Endothelial cell (in vitro differentiated cells): ENCODE measurements at regions not wholly inside any gene's neighbourhood (a gene's known extent, or its start where the extent isn't known, plus 50 kb on each side); places are given as distances from the start of the nearest gene placed in this dataset.

Source experiments
- DNase-seq: peaks from one replicate; pipeline ENCODE4 v3.0.0; 2021; ENCODE audit warnings: low spot score
- H3K27ac Mint-ChIP-seq: one replicate; pipeline ENCODE4 v1.8.0; 2021; ENCODE audit warnings: mixed read lengths, inconsistent platforms; ENCODE audit not compliant: unreplicated experiment
- H3K27me3 Mint-ChIP-seq: one replicate; pipeline ENCODE4 v1.8.0; 2021; ENCODE audit warnings: mild to moderate bottlenecking, moderate library complexity, mixed read lengths, inconsistent platforms; ENCODE audit not compliant: unreplicated experiment
- H3K36me3 Mint-ChIP-seq: one replicate; pipeline ENCODE4 v1.8.0; 2021; ENCODE audit warnings: mild to moderate bottlenecking, low read depth, mixed read lengths, inconsistent platforms; ENCODE audit not compliant: unreplicated experiment
- H3K4me1 Mint-ChIP-seq: one replicate; pipeline ENCODE4 v1.8.0; 2021; ENCODE audit warnings: mild to moderate bottlenecking, mixed read lengths, inconsistent platforms; ENCODE audit not compliant: unreplicated experiment
- H3K4me3 Mint-ChIP-seq: one replicate; pipeline ENCODE4 v1.8.0; 2021; ENCODE audit warnings: mild to moderate bottlenecking, mixed read lengths, inconsistent platforms; ENCODE audit not compliant: unreplicated experiment
- H3K9me3 Mint-ChIP-seq: one replicate; pipeline ENCODE4 v1.8.0; 2021; ENCODE audit warnings: mixed read lengths, inconsistent platforms; ENCODE audit not compliant: unreplicated experiment
- CTCF ChIP-seq: fragments of 200-600 bp; sonication (generic); IDR thresholded peaks from one replicate; pipeline ENCODE4 v1.5.0; 2021; ENCODE audit warnings: antibody characterized with exemption; ENCODE audit not compliant: unreplicated experiment

GRCh38 chr5:31100047-31100575 is 93.4 kb upstream of the CDH6 start:
- Mint-ChIP-seq H3K9me3 (no peaks in the 10 kb centered on the region), H3K4me1 (no peaks in the 10 kb centered on the region), H3K36me3 (no peaks in the 10 kb centered on the region), H3K27ac (no peak overlapping the region), H3K4me3 (no peak overlapping the region), H3K27me3 (peaks cover 1% of the 10 kb centered on the region)
- DNase-seq, result no peak
- no peak for TF ChIP-seq CTCF

GRCh38 chr5:31098811-31099210 is 94.7 kb upstream of the CDH6 start:
- DNase-seq, result no peak
- no peak overlapping the region for H3K27ac Mint-ChIP-seq
- no peaks in the 10 kb centered on the region for H3K9me3 Mint-ChIP-seq
- no peak for TF ChIP-seq CTCF
- no peak overlapping the region for H3K4me3 Mint-ChIP-seq
- no peaks in the 10 kb centered on the region for H3K36me3 Mint-ChIP-seq
- H3K4me1 Mint-ChIP-seq, result no peaks in the 10 kb centered on the region
- H3K27me3 Mint-ChIP-seq, result peaks cover 1% of the 10 kb centered on the region

- Mint-ChIP-seq H3K4me1 (no peaks in the 10 kb centered on the region), H3K36me3 (no peaks in the 10 kb centered on the region), H3K4me3 (no peak overlapping the region), H3K9me3 (no peaks in the 10 kb centered on the region), H3K27me3 (peaks cover 1% of the 10 kb centered on the region), H3K27ac (no peak overlapping the region)
- TF ChIP-seq CTCF, result no peak
- no peak for DNase-seq
Measured at GRCh38 chr5:31097851-31098250, 95.6 kb upstream of the CDH6 start.

- no peak for DNase-seq
- Mint-ChIP-seq H3K36me3 (no peaks in the 10 kb centered on the region), H3K4me1 (no peaks in the 10 kb centered on the region), H3K27me3 (peaks cover 1% of the 10 kb centered on the region), H3K4me3 (no peak overlapping the region), H3K9me3 (no peaks in the 10 kb centered on the region), H3K27ac (no peak overlapping the region)
- TF ChIP-seq CTCF, result no peak
Measured at GRCh38 chr5:31096238-31096865, 97.1 kb upstream of the CDH6 start.

- H3K27ac Mint-ChIP-seq, result no peak overlapping the region
- TF ChIP-seq CTCF, result no peak
- no peaks in the 10 kb centered on the region for H3K4me1 Mint-ChIP-seq
- peaks cover 1% of the 10 kb centered on the region for H3K27me3 Mint-ChIP-seq
- no peaks in the 10 kb centered on the region for H3K36me3 Mint-ChIP-seq
- DNase-seq, result no peak
- no peaks in the 10 kb centered on the region for H3K9me3 Mint-ChIP-seq
- H3K4me3 Mint-ChIP-seq, result no peak overlapping the region
Measured at GRCh38 chr5:31095796-31096195, 97.7 kb upstream of the CDH6 start.
